ENCODE measurements at regions not wholly inside any gene's neighbourhood (a gene's known extent, or its start where the extent isn't known, plus 50 kb on each side); places are given as distances from the start of the nearest gene placed in this dataset.
"Not testable (repeated sequence)": the region's sequence is repeated elsewhere in the genome, so short reads cannot be mapped to it uniquely, and the experiment has no call there.

- H3K27me3 Mint-ChIP-seq; DNase-seq (ENCODE audit: low spot score in 2 of 2); H3K4me3 Mint-ChIP-seq; H3K36me3 Mint-ChIP-seq (ENCODE audit: insufficient read depth); H3K27ac Mint-ChIP-seq (ENCODE audit: low read depth); ATAC-seq (replicated peaks; ENCODE audit: extremely low read depth, poor library complexity, severe bottlenecking); H3K9me3 Mint-ChIP-seq: not testable (repeated sequence)
- H3K4me1 Mint-ChIP-seq = peaks cover 13% of the 10 kb centered on the region
Observed at GRCh38 chr17:83026921-83027320, 52.5 kb upstream of the METRNL start.

GRCh38 chr17:83028851-83029250 is 50.6 kb upstream of the METRNL start:
- no peak for ATAC-seq (replicated peaks; ENCODE audit: extremely low read depth, poor library complexity, severe bottlenecking)
- DNase-seq (ENCODE audit: low spot score in 2 of 2) = no peak
- Mint-ChIP-seq H3K9me3 (no peaks in the 10 kb centered on the region), H3K4me1 (peaks cover 7% of the 10 kb centered on the region), H3K36me3 (ENCODE audit: insufficient read depth) (peaks cover 7% of the 10 kb centered on the region), H3K27me3 (no peaks in the 10 kb centered on the region), H3K27ac (ENCODE audit: low read depth) (no peak overlapping the region), H3K4me3 (no peak overlapping the region)

- H3K9me3 Mint-ChIP-seq = no peaks in the 10 kb centered on the region
- no peak for ATAC-seq (replicated peaks; ENCODE audit: extremely low read depth, poor library complexity, severe bottlenecking)
- H3K27me3 Mint-ChIP-seq = no peaks in the 10 kb centered on the region
- no peak for DNase-seq (ENCODE audit: low spot score in 2 of 2)
- peaks cover 9% of the 10 kb centered on the region for H3K36me3 Mint-ChIP-seq (ENCODE audit: insufficient read depth)
- H3K27ac Mint-ChIP-seq (ENCODE audit: low read depth) = no peak overlapping the region
- H3K4me3 Mint-ChIP-seq = no peak overlapping the region
- H3K4me1 Mint-ChIP-seq = peaks cover 7% of the 10 kb centered on the region
Observed at GRCh38 chr17:83029571-83029970, 49.8 kb upstream of the METRNL start.

Data from central memory CD8-positive, alpha-beta T cell (primary cell).